ENCODE measurements at regions not wholly inside any gene's neighbourhood (a gene's known extent, or its start where the extent isn't known, plus 50 kb on each side); places are given as distances from the start of the nearest gene placed in this dataset.
"Not testable (repeated sequence)": the region's sequence is repeated elsewhere in the genome, so short reads cannot be mapped to it uniquely, and the experiment has no call there.

GRCh38 chr2:215889240-215889969, 123.9 kb downstream of the MREG start:
- not testable (repeated sequence) for DNase-seq

- no peak for DNase-seq
Measured at GRCh38 chr2:215888680-215889079, 124.7 kb downstream of the MREG start.

- no peak for DNase-seq
Measured at GRCh38 chr2:215887303-215887702, 126.0 kb downstream of the MREG start.

- DNase-seq: no peak
Measured at GRCh38 chr2:215886022-215886421, 127.3 kb downstream of the MREG start.

GRCh38 chr2:215885536-215885935, 127.8 kb downstream of the MREG start:
- no peak for DNase-seq

GRCh38 chr2:215884451-215885087, 128.8 kb downstream of the MREG start:
- DNase-seq: no peak

- DNase-seq: no peak
Measured at GRCh38 chr2:215883799-215884198, 129.6 kb downstream of the MREG start.

- DNase-seq: no peak
Measured at GRCh38 chr2:215882689-215883088, 130.7 kb downstream of the MREG start.

- DNase-seq: no peak
Measured at GRCh38 chr2:215881582-215881981, 131.8 kb downstream of the MREG start.

- DNase-seq: no peak
Measured at GRCh38 chr2:215880970-215881369, 132.4 kb downstream of the MREG start.

- no peak for DNase-seq
Measured at GRCh38 chr2:215879977-215880940, 133.1 kb downstream of the MREG start.

- no peak for DNase-seq
Measured at GRCh38 chr2:215879331-215879730, 134.0 kb downstream of the MREG start.

- no peak for DNase-seq
Measured at GRCh38 chr2:215878476-215879063, 134.8 kb downstream of the MREG start.

GRCh38 chr2:215876937-215877238, 136.5 kb downstream of the MREG start:
- DNase-seq: no peak

- DNase-seq: no peak
Measured at GRCh38 chr2:215876139-215876936, 137.0 kb downstream of the MREG start.

GRCh38 chr2:215874418-215874817, 138.9 kb downstream of the MREG start:
- DNase-seq: no peak

GRCh38 chr2:215870986-215871385, 142.4 kb downstream of the MREG start:
- DNase-seq: no peak

- no peak for DNase-seq
Measured at GRCh38 chr2:215870088-215870490, 143.3 kb downstream of the MREG start.

GRCh38 chr2:215868846-215869543, 144.4 kb downstream of the MREG start:
- DNase-seq: no peak

- DNase-seq: no peak
Measured at GRCh38 chr2:215866606-215867005, 146.7 kb downstream of the MREG start.

GRCh38 chr2:215863687-215864086, 149.7 kb downstream of the MREG start:
- DNase-seq: no peak

GRCh38 chr2:215862351-215862771, 151.0 kb downstream of the MREG start:
- DNase-seq: no peak

Measured in DMS153 (cell line).